GM20000 (cell line): ENCODE measurements at regions not wholly inside any gene's neighbourhood (a gene's known extent, or its start where the extent isn't known, plus 50 kb on each side); places are given as distances from the start of the nearest gene placed in this dataset.

ENCODE experiments used
- DNase-seq: peaks from one replicate; pipeline ENCODE4 v3.0.0; 2012; ENCODE audit warnings: low spot score
- TF ChIP-seq, protein P1 (sequence below): IDR thresholded peaks from 2 replicates; pipeline ENCODE4 v1.5.1; 2012; ENCODE audit warnings: mild to moderate bottlenecking, control low read depth; ENCODE audit errors: extremely low read depth, missing control alignments

DNA sequence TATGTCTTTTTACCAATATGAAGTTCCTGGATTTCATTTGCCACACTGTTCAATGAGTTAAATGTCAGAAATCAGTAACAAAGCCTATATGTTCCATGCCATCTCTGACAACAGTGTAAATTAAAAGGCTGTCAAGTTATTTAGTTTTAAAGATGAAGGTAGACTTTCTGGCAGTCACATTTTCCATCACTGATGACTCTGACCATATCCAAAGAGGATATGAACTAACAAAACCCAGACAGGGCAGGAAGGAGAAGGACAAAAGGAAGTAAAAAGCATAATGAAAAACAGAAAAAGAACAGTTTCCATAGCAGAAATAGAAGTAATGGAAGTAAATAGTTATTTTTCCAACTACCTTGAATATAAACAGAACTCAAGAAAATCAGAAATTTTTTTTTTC is 242.3 kb downstream of the UBE3D start:
- TF ChIP-seq, protein P1, sequence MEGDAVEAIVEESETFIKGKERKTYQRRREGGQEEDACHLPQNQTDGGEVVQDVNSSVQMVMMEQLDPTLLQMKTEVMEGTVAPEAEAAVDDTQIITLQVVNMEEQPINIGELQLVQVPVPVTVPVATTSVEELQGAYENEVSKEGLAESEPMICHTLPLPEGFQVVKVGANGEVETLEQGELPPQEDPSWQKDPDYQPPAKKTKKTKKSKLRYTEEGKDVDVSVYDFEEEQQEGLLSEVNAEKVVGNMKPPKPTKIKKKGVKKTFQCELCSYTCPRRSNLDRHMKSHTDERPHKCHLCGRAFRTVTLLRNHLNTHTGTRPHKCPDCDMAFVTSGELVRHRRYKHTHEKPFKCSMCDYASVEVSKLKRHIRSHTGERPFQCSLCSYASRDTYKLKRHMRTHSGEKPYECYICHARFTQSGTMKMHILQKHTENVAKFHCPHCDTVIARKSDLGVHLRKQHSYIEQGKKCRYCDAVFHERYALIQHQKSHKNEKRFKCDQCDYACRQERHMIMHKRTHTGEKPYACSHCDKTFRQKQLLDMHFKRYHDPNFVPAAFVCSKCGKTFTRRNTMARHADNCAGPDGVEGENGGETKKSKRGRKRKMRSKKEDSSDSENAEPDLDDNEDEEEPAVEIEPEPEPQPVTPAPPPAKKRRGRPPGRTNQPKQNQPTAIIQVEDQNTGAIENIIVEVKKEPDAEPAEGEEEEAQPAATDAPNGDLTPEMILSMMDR = no peak
- DNase-seq = no peak

DNA sequence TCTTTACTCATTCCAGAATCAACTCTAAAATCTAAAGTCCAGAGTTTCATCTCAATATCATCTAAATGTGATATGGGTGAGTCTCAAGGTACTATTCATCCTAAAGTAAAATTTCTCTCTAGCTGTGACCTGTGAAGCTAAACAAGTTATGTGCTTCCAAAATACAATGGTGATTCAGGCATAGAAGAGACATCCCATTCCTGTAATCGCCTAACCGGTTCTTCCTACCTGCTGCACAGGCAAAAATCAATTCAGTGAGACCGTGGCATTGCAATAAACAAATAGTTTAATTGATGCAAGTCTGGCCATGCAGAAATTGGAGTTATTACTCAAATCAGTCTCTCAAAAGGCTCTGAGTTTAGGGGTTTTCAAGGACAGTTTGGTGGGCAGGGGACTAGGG is 232.8 kb downstream of the UBE3D start:
- TF ChIP-seq, protein P1 = no peak
- no peak for DNase-seq

DNA sequence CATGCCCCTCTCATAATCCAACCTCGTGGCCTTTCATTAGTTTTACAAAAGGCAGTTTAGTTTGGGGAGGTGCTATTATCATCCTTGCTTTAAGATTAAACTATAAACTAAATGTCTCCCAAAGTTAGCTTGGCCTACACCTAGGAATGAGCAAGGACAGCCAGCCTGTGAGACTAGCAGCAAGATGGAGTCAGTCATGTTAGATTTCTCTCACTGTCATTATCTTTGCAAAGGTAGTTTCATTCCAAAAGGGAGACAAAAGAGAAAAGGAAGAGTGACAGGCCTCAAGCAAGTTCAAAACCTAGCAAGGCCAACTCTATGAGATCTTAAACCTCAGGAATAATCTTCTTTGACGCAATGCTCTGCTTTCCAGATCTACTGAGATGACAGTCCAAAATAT is 232.2 kb downstream of the UBE3D start:
- TF ChIP-seq, protein P1 = no peak
- DNase-seq = no peak

GRCh38 chr6:82836022-82836575 is 229.5 kb downstream of the UBE3D start:
- TF ChIP-seq, protein P1 = no peak
- DNase-seq = no peak

DNA sequence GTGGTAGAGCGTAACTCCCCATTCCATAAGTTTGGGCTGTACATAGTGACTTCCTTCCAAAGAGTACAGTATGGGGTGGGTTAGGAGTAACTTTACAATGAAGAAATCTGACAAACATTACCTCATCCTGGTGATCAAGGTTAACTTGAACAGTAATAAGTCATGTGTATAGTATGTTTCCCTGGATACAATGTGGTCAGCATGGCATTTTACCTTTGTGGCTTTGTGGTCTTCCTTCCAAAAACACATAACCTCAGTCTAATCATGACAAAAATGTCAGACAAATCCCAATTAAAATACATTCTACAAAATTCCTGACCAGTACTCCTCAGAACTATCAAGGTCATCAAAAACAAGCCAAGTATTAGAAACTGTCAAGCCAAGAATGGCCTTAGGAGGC is 225.1 kb downstream of the UBE3D start:
- DNase-seq = no peak
- TF ChIP-seq, protein P1 = no peak

DNA sequence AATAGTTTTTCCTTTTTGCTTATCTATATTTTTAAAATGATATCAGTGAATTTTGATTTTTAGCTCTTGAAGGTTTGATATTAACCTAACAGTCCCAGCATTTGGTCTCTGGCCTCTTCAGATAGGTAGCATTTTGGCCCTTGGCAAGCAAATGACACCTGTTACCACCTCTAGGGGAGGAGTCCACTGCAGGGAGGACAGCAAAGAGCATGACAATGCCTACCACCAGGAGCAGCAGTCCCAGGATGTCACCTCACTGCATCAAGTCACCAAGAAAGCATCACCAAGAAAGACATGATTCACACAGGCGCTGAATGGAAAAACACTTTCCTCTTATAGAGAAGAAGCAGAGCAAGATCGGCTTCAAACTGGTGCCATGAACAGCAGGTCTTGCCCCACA is 224.3 kb downstream of the UBE3D start:
- no peak for DNase-seq
- TF ChIP-seq, protein P1 = no peak
